Kidney (tissue), 13 donors: ENCODE measurements at regions not wholly inside any gene's neighbourhood (a gene's known extent, or its start where the extent isn't known, plus 50 kb on each side); places are given as distances from the start of the nearest gene placed in this dataset.

Experiments
- DNase-seq, 5 donors: peaks; one replicate each; pipeline ENCODE4 v3.0.0-alpha.2; 2013 to 2020
- FAIRE-seq: peaks from 2 replicates; lab custom pipeline; 2012; peaks lifted over from hg19 to GRCh38; lab: Jason Lieb, UNC
- H3K27ac ChIP-seq, 2 donors: one replicate each; pipeline ENCODE4 v1.7.0; 2013; ENCODE audit warnings: low read depth in 2 of 2, low read length in 2 of 2, inconsistent platforms in 1 of 2
- H3K27me3 ChIP-seq: one replicate; pipeline ENCODE4 v1.7.1; 2013; ENCODE audit warnings: low read length, inconsistent platforms; ENCODE audit not compliant: control insufficient read depth, insufficient read depth
- H3K36me3 ChIP-seq, 3 donors: one replicate each; pipeline versions ENCODE4 v1.7.0 to v1.7.1; 2013; ENCODE audit warnings: low read length in 3 of 3, control low read depth in 1 of 3, inconsistent platforms in 1 of 3; ENCODE audit not compliant: insufficient read depth in 3 of 3, control insufficient read depth in 2 of 3
- H3K4me1 ChIP-seq, 3 donors: one replicate each; pipeline versions ENCODE4 v1.7.0 to v1.7.1; 2013; ENCODE audit warnings: low read length in 3 of 3, inconsistent platforms in 1 of 3, low read depth in 1 of 3; ENCODE audit not compliant: control insufficient read depth in 2 of 3, insufficient read depth in 2 of 3
- H3K4me3 ChIP-seq, 3 donors: one replicate each; pipeline versions ENCODE4 v1.7.0 to v1.8.1; 2013; ENCODE audit warnings: low read length in 3 of 3, control low read depth in 1 of 3, inconsistent platforms in 1 of 3
- H3K9ac ChIP-seq, 3 donors: one replicate each; pipeline versions ENCODE4 v1.7.0 to v1.7.1; 2013; ENCODE audit warnings: low read length in 3 of 3, control low read depth in 1 of 3, inconsistent platforms in 1 of 3
- H3K9me3 ChIP-seq, 3 donors: one replicate each; pipeline versions ENCODE4 v1.7.0 to v1.7.1; 2013; ENCODE audit warnings: low read length in 3 of 3, control low read depth in 1 of 3, inconsistent platforms in 1 of 3; ENCODE audit not compliant: control insufficient read depth in 2 of 3, insufficient read depth in 1 of 3
- CTCF ChIP-seq: IDR thresholded peaks from 3 replicates; pipeline ENCODE4 v1.5.1; 2012; ENCODE audit warnings: mild to moderate bottlenecking, moderate library complexity, borderline replicate concordance; ENCODE audit not compliant: insufficient read depth; ENCODE audit errors: extremely low read depth
- intact Hi-C: fragments of 100-400 bp; cut with DNase I; formaldehyde crosslinking; loops from one replicate; pipeline ENCODE4 v1.11.1; 2022
- donor health status: control.
- donor health status: control.
- donor health status: control.
- donor health status: control.
- donor health status: control.
- donor health status: DM: yes; HTN: yes; CAD: no.
- donor health status: Normal renal cell carcinoma (clear cell type).

- DNase-seq (no peak), FAIRE-seq (no peak)
- Histone ChIP-seq H3K9me3 (peaks cover 0 to 3% (median 0%) of the 10 kb centered on the region in 3 donors), H3K4me1 (no peaks in the 10 kb centered on the region), H3K27ac (no peak overlapping the region), H3K4me3 (no peak overlapping the region), H3K9ac (no peak overlapping the region), H3K36me3 (no peaks in the 10 kb centered on the region), H3K27me3 (no peaks in the 10 kb centered on the region)
- TF ChIP-seq CTCF = no peak
- intact Hi-C loops = no loop called here
Observed at GRCh38 chr7:21059069-21059468, 272.4 kb upstream of the SP8 start.

GRCh38 chr7:21063106-21063505 is 276.4 kb upstream of the SP8 start:
- DNase-seq = no peak
- no peaks in the 10 kb centered on the region for H3K4me1 ChIP-seq
- peaks cover 0 to 3% (median 0%) of the 10 kb centered on the region in 3 donors for H3K9me3 ChIP-seq
- H3K27ac ChIP-seq = no peak overlapping the region
- H3K36me3 ChIP-seq = no peaks in the 10 kb centered on the region
- no peak overlapping the region for H3K9ac ChIP-seq
- TF ChIP-seq CTCF = no peak
- no peaks in the 10 kb centered on the region for H3K27me3 ChIP-seq
- intact Hi-C loops = no loop called here
- no peak for FAIRE-seq
- no peak overlapping the region for H3K4me3 ChIP-seq

- FAIRE-seq = no peak
- intact Hi-C loops = no loop called here
Observed at GRCh38 chr7:21064698-21065648, 278.3 kb upstream of the SP8 start.

More at GRCh38 chr7:21064698-21065648, 278.3 kb upstream of the SP8 start:
- no peaks in the 10 kb centered on the region for H3K36me3 ChIP-seq
- no peak overlapping the region for H3K9ac ChIP-seq
- no peak overlapping the region for H3K27ac ChIP-seq
- no peaks in the 10 kb centered on the region for H3K4me1 ChIP-seq
- DNase-seq = no peak
- TF ChIP-seq CTCF = no peak
- H3K27me3 ChIP-seq = no peaks in the 10 kb centered on the region
- H3K9me3 ChIP-seq = no peaks in the 10 kb centered on the region
- no peak overlapping the region for H3K4me3 ChIP-seq
